ENCODE measurements at regions not wholly inside any gene's neighbourhood (a gene's known extent, or its start where the extent isn't known, plus 50 kb on each side); places are given as distances from the start of the nearest gene placed in this dataset.

DNA sequence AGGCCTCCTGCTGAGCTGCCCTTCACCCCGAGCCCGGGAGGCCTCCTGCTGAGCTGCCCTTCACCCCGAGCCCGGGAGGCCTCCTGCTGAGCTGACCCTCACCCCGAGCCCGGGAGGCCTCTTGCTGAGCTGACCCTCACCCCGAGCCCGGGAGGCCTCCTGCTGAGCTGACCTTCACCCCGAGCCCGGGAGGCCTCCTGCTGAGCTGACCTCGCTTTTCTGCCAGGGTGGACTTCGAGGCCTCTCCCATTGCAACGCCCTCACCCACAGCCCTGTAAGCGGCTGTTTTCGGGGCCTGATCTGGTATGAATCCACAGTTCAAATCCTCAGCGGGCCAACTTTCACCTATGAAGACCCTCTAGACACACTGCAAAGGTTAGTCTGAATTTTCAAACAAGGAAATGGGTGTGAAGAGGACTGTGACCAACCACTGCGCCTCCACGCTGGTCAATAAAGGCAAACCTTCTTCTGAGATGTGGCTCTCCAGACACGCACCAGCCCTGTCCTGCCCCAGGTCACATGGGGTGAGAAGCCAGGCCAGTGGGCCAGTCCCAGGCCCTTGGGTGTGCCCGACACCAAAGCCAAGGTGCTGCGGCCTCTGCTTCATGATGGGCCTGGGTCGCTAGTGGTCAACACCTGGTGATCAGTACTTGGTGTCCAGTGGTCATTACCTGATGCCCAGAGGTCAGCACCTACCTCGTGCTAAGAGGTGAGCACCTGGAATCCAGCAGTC, 225.1 kb upstream of the SALL3 start:
- Histone ChIP-seq H3K4me1 (no peaks in the 10 kb centered on the region), H3K27me3 (no peaks in the 10 kb centered on the region), H3K36me3 (no peaks in the 10 kb centered on the region), H3K9me3 (no peaks in the 10 kb centered on the region), H3K4me3 (ENCODE audit: low read depth, low read length) (no peak overlapping the region)
- no peak for TF ChIP-seq CTCF (IDR thresholded peaks at IDR 0.05; ENCODE audit: low read depth, low read length)
- DNase-seq: no peak

DNA sequence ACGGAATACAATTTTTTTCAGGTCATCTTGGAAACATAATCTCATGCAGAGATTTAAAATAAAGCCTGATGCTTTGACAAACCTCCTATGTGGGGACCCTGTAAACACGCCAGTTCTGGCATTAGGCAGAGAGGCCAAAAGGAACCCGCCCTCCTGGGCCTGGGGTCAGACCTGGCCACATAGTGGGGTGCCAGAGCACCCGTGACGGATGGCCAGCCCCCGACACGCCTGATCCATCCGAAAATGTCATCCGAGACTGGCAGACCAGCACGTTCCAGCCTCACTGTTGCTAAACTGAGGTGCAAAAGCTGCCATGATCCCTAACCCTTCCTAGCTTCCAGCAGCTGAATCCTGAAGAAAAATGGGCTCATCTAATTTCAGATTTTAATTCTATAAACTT, 222.6 kb upstream of the SALL3 start:
- TF ChIP-seq CTCF (IDR thresholded peaks at IDR 0.05; ENCODE audit: low read depth, low read length): no peak
- Histone ChIP-seq H3K27me3 (no peaks in the 10 kb centered on the region), H3K4me1 (no peaks in the 10 kb centered on the region), H3K4me3 (ENCODE audit: low read depth, low read length) (no peak overlapping the region), H3K9me3 (no peaks in the 10 kb centered on the region), H3K36me3 (no peaks in the 10 kb centered on the region)
- DNase-seq: no peak

- Histone ChIP-seq H3K4me3 (ENCODE audit: low read depth, low read length) (no peak overlapping the region), H3K9me3 (no peaks in the 10 kb centered on the region), H3K36me3 (no peaks in the 10 kb centered on the region), H3K27me3 (no peaks in the 10 kb centered on the region), H3K4me1 (no peaks in the 10 kb centered on the region)
- TF ChIP-seq CTCF (IDR thresholded peaks at IDR 0.05; ENCODE audit: low read depth, low read length): no peak
- no peak for DNase-seq
Observed at GRCh38 chr18:78758496-78758895, 221.1 kb upstream of the SALL3 start.

DNA sequence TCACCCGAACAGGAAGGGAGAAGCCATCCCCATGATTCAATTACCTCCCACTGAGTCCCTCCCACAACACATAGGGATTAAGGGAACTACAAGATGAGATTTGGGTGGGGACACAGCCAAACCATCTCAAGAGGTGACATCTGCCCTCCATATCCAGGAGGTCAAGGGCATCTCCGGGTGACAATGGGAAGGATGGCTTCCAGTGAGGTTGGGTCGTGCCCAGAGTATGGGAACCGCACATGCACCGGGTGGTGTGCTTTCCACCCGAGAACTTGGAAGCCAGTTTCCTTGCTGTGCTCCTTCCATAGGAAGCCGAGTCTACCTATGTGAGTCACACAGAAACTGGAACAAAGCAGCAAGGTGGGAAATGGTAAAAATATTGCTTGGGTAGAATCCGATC, 216.9 kb upstream of the SALL3 start:
- Histone ChIP-seq H3K9me3 (no peaks in the 10 kb centered on the region), H3K4me3 (ENCODE audit: low read depth, low read length) (no peak overlapping the region), H3K4me1 (no peaks in the 10 kb centered on the region), H3K27me3 (no peaks in the 10 kb centered on the region; the same call in 1 of the 2 replicates), H3K36me3 (no peaks in the 10 kb centered on the region)
- no peak for TF ChIP-seq CTCF (IDR thresholded peaks at IDR 0.05; ENCODE audit: low read depth, low read length)
- DNase-seq: no peak

GRCh38 chr18:78764544-78764943, 215.1 kb upstream of the SALL3 start:
- Histone ChIP-seq H3K4me3 (ENCODE audit: low read depth, low read length) (no peak overlapping the region), H3K36me3 (no peaks in the 10 kb centered on the region), H3K9me3 (no peaks in the 10 kb centered on the region), H3K27me3 (no peaks in the 10 kb centered on the region; the same call in 1 of the 2 replicates), H3K4me1 (no peaks in the 10 kb centered on the region)
- no peak for TF ChIP-seq CTCF (IDR thresholded peaks at IDR 0.05; ENCODE audit: low read depth, low read length)
- DNase-seq: no peak

GRCh38 chr18:78765142-78765541, 214.5 kb upstream of the SALL3 start:
- no peak for DNase-seq
- Histone ChIP-seq H3K36me3 (no peaks in the 10 kb centered on the region), H3K9me3 (no peaks in the 10 kb centered on the region), H3K27me3 (no peaks in the 10 kb centered on the region; the same call in 1 of the 2 replicates), H3K4me1 (no peaks in the 10 kb centered on the region), H3K4me3 (ENCODE audit: low read depth, low read length) (no peak overlapping the region)
- no peak for TF ChIP-seq CTCF (IDR thresholded peaks at IDR 0.05; ENCODE audit: low read depth, low read length)

Data from BE2C (cell line).